ENCODE measurements at regions not wholly inside any gene's neighbourhood (a gene's known extent, or its start where the extent isn't known, plus 50 kb on each side); places are given as distances from the start of the nearest gene placed in this dataset.
"Not testable (repeated sequence)": the region's sequence is repeated elsewhere in the genome, so short reads cannot be mapped to it uniquely, and the experiment has no call there.

DNA sequence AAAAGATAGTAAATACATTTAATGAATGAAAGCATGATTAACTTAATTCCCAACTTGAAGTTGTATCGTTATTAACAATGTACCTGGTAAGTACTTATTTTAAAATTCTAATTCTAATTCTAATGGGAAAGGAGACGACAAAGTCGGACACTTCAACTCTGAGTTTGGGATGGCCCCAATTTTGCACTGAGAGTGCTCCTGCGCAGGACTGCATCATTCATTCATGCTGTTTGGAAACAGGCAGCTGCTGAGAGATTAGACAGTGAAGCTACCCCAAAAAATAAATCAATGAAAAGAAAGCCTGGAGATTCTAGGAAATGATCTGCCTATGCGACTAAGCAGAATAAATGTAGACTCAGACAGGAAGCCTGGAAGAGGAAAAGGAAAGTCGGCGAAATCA is 141.7 kb upstream of the VKORC1L1 start:
- Mint-ChIP-seq H3K36me3 (ENCODE audit: low read depth) (peaks cover 9% of the 10 kb centered on the region), H3K27ac (no peak overlapping the region), H3K9me3 (ENCODE audit: low read depth) (no peaks in the 10 kb centered on the region), H3K4me3 (no peak overlapping the region), H3K27me3 (no peaks in the 10 kb centered on the region), H3K4me1 (peaks cover 3% of the 10 kb centered on the region)
- no peak for ATAC-seq
- POLR2A ChIA-PET: interaction anchor here (0.6 kb wide), 1 partner anchor 20 kb away, joined by 9 read pairs; no protein-coding TSS in a partner anchor
- intact Hi-C loops (cut with DNase I, micrococcal nuclease): no loop called here
- CTCF ChIA-PET: interaction anchor here (0.8 kb wide), 1 partner anchor 896 kb away, joined by 3 read pairs; no protein-coding TSS in a partner anchor
- no peak for DNase-seq

DNA sequence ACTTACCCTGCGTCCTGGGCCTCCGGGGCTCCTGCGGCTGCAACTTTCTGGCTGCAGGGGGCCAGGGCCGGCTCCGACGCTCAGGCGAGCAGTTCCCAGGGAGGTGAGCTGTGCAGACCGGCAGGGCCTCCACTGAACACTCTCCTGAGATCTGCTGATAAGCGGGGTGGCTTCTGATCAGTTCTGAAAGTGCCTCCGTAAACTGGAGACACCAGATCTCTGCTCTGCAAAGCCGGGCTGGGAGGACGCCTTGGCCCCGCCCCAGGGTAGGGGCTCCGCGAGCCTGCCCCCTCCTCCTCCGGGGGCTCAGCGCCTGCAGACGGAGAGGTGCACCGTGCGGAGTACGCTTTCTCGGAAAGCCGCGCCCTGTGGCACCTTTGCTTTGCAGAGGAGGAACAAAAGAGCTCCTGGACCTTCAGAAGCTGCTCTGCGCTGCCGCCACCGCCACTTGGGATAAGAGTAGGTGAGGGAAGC is 141.3 kb upstream of the VKORC1L1 start:
- Mint-ChIP-seq H3K4me3 (no peak overlapping the region), H3K27ac (no peak overlapping the region), H3K4me1 (peaks cover 3% of the 10 kb centered on the region), H3K9me3 (ENCODE audit: low read depth) (no peaks in the 10 kb centered on the region), H3K27me3 (no peaks in the 10 kb centered on the region), H3K36me3 (ENCODE audit: low read depth) (peaks cover 9% of the 10 kb centered on the region)
- intact Hi-C loops (cut with DNase I, micrococcal nuclease): no loop called here
- POLR2A ChIA-PET: interaction anchor here (0.6 kb wide), 1 partner anchor 20 kb away, joined by 9 read pairs; no protein-coding TSS in a partner anchor
- CTCF ChIA-PET: interaction anchor here (0.8 kb wide), 1 partner anchor 895 kb away, joined by 3 read pairs; no protein-coding TSS in a partner anchor
- ATAC-seq (peak; percentile 78), DNase-seq (peak; percentile 39)

DNA sequence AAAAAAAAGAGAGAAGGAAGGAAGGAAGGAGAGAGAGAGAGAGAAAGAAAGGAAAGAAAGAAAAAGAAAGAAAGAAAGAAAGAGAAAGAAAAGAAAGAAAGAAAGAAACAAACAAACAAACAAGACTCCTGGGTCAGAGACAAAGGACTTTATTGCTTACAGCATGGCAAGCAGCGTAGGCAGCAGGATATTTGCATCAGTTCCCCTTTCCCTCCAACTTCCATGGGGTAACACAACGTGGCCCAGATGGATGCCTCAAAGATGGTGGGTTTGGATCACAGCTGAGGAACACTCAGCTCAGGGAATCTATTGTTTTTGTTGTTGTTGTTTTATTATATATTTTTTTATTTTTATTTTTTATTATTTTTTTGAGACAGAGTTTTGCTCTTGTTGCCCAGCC is 128.5 kb upstream of the VKORC1L1 start:
- intact Hi-C loops (cut with DNase I, micrococcal nuclease): no loop called here
- no peak overlapping the region for H3K27ac Mint-ChIP-seq
- H3K36me3 Mint-ChIP-seq (ENCODE audit: low read depth): peaks cover 23% of the 10 kb centered on the region
- DNase-seq (no peak), ATAC-seq (no peak)
- no peaks in the 10 kb centered on the region for H3K9me3 Mint-ChIP-seq (ENCODE audit: low read depth)
- H3K4me1 Mint-ChIP-seq: peaks cover 2% of the 10 kb centered on the region
- POLR2A ChIA-PET: no interaction called here
- CTCF ChIA-PET: no interaction called here
- no peak overlapping the region for H3K4me3 Mint-ChIP-seq
- H3K27me3 Mint-ChIP-seq: no peaks in the 10 kb centered on the region

DNA sequence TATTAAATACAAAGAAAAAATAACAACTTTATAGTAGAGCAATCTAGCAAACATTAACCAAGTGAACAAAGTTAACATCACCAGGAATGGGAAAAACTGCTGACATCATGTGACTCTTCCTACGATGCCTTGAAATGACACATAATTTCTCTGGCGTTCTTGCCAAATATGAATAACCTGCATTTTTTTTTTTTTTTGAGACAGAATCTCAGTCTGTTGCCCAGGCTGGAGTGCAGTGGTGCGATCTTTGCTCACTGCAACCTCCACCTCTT is 126.5 kb upstream of the VKORC1L1 start:
- CTCF ChIA-PET: no interaction called here
- H3K27ac Mint-ChIP-seq: no peak overlapping the region

DNA sequence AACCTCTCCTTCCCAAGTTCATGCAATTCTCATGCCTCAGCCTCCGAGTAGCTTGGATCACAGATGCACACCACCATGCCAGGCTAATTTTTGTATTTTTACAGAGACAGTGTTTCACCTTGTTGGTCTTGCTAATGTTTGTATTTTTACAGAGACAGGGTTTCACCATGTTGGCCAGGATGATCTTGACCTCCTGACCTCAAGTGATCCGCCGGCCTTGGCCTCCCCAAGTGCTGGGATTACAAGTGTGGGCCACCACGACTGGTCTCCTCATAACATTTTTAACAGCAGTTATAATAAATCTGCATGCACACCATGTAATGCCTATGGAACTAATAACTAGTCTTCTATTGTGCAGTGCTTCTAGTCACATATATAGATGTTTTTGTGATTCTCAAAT is 123.8 kb upstream of the VKORC1L1 start:
- no peak overlapping the region for H3K27ac Mint-ChIP-seq
- POLR2A ChIA-PET: no interaction called here
- H3K4me1 Mint-ChIP-seq: peaks cover 25% of the 10 kb centered on the region
- H3K27me3 Mint-ChIP-seq: no peaks in the 10 kb centered on the region
- CTCF ChIA-PET: interaction anchor here (0.6 kb wide), 1 partner anchor 1129 kb away, joined by 3 read pairs; no protein-coding TSS in a partner anchor
- ATAC-seq (no peak), DNase-seq (no peak)
- H3K36me3 Mint-ChIP-seq (ENCODE audit: low read depth): peaks cover 23% of the 10 kb centered on the region
- H3K9me3 Mint-ChIP-seq (ENCODE audit: low read depth): no peaks in the 10 kb centered on the region
- intact Hi-C loops (cut with DNase I, micrococcal nuclease): no loop called here
- peak overlapping the region; percentile 95 for H3K4me3 Mint-ChIP-seq

More for the DNA sequence above, 126.5 kb upstream of the VKORC1L1 start:
- ATAC-seq: no peak
- Mint-ChIP-seq H3K9me3 (ENCODE audit: low read depth) (no peaks in the 10 kb centered on the region), H3K36me3 (ENCODE audit: low read depth) (peaks cover 10% of the 10 kb centered on the region), H3K4me1 (peaks cover 9% of the 10 kb centered on the region), H3K27me3 (no peaks in the 10 kb centered on the region), H3K4me3 (no peak overlapping the region)
- intact Hi-C loops (cut with DNase I, micrococcal nuclease): no loop called here
- DNase-seq: no peak
- POLR2A ChIA-PET: no interaction called here

DNA sequence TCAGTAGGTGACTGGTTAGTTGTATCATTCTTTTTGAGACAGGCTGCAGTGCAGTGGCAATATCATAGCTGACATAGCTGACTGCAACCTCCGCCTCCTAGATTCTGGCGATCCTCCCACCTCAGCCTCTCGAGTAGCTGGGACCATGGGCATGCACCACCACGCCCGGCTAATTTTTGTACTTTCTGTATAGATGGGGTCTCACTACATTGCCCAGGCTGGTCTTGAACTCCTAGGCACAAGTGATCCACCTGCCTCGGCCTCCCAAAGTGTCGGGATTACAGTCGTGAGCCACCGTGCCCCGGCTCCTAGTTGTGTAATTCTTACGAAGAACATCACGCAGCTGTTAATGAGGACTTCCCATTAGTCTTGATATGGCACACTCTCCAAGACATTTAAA is 123.4 kb upstream of the VKORC1L1 start:
- ATAC-seq: no peak
- POLR2A ChIA-PET: no interaction called here
- intact Hi-C loops (cut with DNase I, micrococcal nuclease): no loop called here

DNA sequence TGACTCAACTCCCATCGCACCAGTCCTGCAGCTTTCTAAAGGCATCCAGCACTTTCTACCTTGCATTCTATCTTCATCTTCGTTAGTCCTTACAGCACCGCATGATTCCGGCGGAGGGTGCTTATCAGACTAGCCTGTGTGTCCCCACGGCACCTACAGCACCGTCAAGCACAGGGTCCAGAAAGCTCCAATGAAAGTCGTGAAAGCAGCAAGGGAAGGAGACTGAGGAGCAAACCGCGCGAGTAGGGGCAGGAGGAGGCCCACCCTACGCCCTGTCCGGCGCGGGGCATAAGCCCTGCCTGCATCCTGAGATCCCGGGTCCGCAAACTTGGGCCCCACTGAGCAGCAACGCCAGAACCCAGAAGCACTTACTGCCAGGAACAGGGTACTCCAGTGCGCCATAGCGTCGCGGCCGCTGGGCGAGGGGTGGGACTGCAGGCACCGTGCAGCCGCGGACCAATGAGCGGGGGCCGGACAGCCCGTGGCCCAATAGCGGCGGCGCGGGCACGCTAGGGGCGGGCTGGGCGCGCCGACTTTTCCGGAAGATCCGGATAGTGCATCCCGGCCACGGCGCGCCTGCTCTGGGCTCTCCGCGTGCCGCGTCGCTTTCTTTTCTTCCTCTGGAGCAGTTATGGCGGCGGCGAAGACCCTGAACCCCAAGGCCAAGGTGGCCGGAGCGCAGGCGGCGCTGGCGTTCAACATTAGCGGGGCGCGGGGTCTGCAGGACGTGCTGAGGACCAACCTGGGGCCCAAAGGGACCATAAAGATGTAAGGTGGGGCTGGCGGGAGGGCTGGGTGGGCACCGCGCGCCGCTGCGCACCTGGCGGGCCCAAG is 122.1 kb upstream of the VKORC1L1 start:
- Mint-ChIP-seq H3K27me3 (no peaks in the 10 kb centered on the region), H3K36me3 (ENCODE audit: low read depth) (peaks cover 26% of the 10 kb centered on the region), H3K9me3 (ENCODE audit: low read depth) (no peaks in the 10 kb centered on the region), H3K4me1 (peaks cover 31% of the 10 kb centered on the region), H3K4me3 (peak overlapping the region; percentile 95), H3K27ac (peak overlapping the region; percentile 94)
- DNase-seq (peak; percentile 93), ATAC-seq (peak; percentile 99)
- CTCF ChIA-PET: interaction anchor here (0.7 kb wide), 1 partner anchor 18 kb away, joined by 3 read pairs; no protein-coding TSS in a partner anchor
- intact Hi-C loops (cut with DNase I, micrococcal nuclease): loop anchor here (1.0 to 5.0 kb wide), 12 partner anchors 20 to 1552 kb away; partner anchors contain the start of genes GUSB (in 2 of the 2), VKORC1L1 (in 2 of the 2), ASL (in 1 of the 2) and CRCP (in 1 of the 2)
- POLR2A ChIA-PET: interaction anchor here (0.6 to 1.0 kb wide), 2 partner anchors 19 to 20 kb away, joined by 3 to 9 read pairs; no protein-coding TSS in a partner anchor

More for the DNA sequence above, 123.4 kb upstream of the VKORC1L1 start:
- Mint-ChIP-seq H3K9me3 (ENCODE audit: low read depth) (no peaks in the 10 kb centered on the region), H3K36me3 (ENCODE audit: low read depth) (peaks cover 20% of the 10 kb centered on the region), H3K4me1 (peaks cover 28% of the 10 kb centered on the region), H3K27me3 (no peaks in the 10 kb centered on the region), H3K4me3 (peak overlapping the region; percentile 95), H3K27ac (no peak overlapping the region)
- CTCF ChIA-PET: interaction anchor here (0.6 kb wide), 1 partner anchor 1128 kb away, joined by 3 read pairs; no protein-coding TSS in a partner anchor
- no peak for DNase-seq

DNA sequence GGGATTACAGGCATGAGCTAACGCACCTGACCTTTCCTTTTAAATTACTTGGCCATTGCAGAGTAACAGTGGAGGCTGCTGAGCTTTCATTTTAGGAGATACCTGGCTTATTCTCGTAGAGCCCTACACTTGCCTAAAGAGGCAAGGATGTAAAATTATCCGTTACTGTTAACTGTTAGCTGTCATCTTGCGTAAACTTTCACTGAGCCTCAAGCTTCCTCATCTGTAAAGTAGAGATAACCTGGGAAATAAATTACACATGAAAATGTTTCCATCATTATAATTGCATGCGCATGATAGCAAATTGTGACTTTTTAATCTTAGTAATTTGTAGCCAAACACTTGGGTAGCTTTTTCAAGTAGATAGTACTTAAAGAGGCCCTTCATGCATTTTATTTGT is 118.8 kb upstream of the VKORC1L1 start:
- H3K4me3 Mint-ChIP-seq; POLR2A ChIA-PET; H3K27me3 Mint-ChIP-seq; H3K9me3 Mint-ChIP-seq (ENCODE audit: low read depth); H3K27ac Mint-ChIP-seq; DNase-seq; ATAC-seq: not testable (repeated sequence)
- Mint-ChIP-seq H3K36me3 (ENCODE audit: low read depth) (peaks cover 39% of the 10 kb centered on the region), H3K4me1 (peaks cover 35% of the 10 kb centered on the region)
- CTCF ChIA-PET: interaction anchor here (0.6 kb wide), 1 partner anchor 225 kb away, joined by 3 read pairs; no protein-coding TSS in a partner anchor
- intact Hi-C loops (cut with DNase I, micrococcal nuclease): loop anchor here in 1 of 2 experiments (5.0 kb wide), 2 partner anchors 738 to 1548 kb away; no protein-coding TSS in a partner anchor

DNA sequence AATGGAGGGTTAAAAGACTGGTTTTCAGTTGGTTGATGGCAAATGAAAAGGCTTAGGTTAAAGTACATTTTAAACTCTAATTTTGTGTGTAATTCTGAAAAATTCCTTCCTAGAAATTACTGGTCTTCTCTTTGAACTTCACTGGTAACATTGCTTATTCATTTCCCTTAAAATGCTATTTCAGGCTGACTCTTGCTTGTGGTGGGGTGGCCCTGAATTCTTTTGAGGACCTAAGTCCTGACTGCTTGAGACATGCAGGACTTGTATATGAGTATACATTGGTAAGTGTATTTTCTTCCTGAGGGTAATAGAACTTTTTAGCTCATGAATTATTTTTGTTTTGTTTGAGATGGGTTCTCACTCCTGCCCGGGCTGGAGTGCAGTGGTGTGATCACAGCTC is 113.9 kb upstream of the VKORC1L1 start:
- peaks cover 35% of the 10 kb centered on the region for H3K36me3 Mint-ChIP-seq (ENCODE audit: low read depth)
- H3K27ac Mint-ChIP-seq: peak overlapping the region; percentile 51
- H3K27me3 Mint-ChIP-seq; intact Hi-C loops (cut with DNase I, micrococcal nuclease); H3K4me3 Mint-ChIP-seq; POLR2A ChIA-PET; DNase-seq; H3K9me3 Mint-ChIP-seq (ENCODE audit: low read depth); CTCF ChIA-PET: not testable (repeated sequence)
- H3K4me1 Mint-ChIP-seq: peaks cover 18% of the 10 kb centered on the region
- peak; percentile 30 for ATAC-seq

DNA sequence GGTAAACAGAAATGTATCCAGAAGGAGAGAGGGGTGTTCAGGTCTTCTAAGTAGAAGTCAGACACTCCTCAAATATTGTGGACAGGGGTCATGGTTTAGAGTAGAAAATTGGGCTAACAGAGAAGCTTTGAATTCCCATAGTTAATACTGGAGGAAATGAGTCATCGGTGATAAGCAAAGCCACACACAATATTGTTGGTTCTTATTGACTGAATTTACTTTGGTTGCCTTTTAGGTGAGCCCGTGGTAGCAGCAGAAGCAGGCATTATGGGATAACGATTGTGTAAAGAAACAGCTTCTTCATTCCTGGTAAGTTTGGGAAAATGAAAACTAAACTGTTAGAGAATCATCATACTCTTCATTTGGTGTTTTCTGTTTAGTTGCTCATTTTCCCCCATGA is 110.2 kb upstream of the VKORC1L1 start:
- H3K27me3 Mint-ChIP-seq; intact Hi-C loops (cut with DNase I, micrococcal nuclease); H3K4me3 Mint-ChIP-seq; POLR2A ChIA-PET; H3K9me3 Mint-ChIP-seq (ENCODE audit: low read depth); CTCF ChIA-PET; DNase-seq: not testable (repeated sequence)
- peak; percentile 60 for ATAC-seq
- Mint-ChIP-seq H3K27ac (peak overlapping the region; percentile 78), H3K36me3 (ENCODE audit: low read depth) (peaks cover 27% of the 10 kb centered on the region), H3K4me1 (peaks cover 12% of the 10 kb centered on the region)

DNA sequence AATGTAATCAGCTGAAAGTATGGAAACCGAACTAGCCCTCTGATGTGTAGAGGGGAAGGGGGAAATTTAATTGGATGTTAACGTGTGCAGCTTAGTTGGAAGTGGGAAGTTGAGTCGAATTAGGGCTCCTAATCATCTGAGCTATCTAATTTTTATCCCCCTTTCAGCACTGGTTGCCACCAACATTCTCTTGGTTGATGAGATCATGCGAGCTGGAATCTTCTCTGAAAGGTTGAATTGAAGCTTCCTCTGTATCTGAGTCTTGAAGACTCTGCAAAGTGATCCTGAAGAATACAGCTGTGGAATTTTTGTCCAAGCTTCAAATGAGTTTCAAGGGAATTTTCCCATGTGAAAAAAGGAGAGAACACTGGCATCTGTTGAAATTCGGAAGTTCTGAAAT is 109.8 kb upstream of the VKORC1L1 start:
- POLR2A ChIA-PET; H3K4me3 Mint-ChIP-seq; H3K27me3 Mint-ChIP-seq; intact Hi-C loops (cut with DNase I, micrococcal nuclease); CTCF ChIA-PET; H3K9me3 Mint-ChIP-seq (ENCODE audit: low read depth); DNase-seq; ATAC-seq: not testable (repeated sequence)
- Mint-ChIP-seq H3K27ac (peak overlapping the region; percentile 78), H3K36me3 (ENCODE audit: low read depth) (peaks cover 27% of the 10 kb centered on the region), H3K4me1 (peaks cover 14% of the 10 kb centered on the region)
